ENCODE measurements at regions not wholly inside any gene's neighbourhood (a gene's known extent, or its start where the extent isn't known, plus 50 kb on each side); places are given as distances from the start of the nearest gene placed in this dataset.

DNA sequence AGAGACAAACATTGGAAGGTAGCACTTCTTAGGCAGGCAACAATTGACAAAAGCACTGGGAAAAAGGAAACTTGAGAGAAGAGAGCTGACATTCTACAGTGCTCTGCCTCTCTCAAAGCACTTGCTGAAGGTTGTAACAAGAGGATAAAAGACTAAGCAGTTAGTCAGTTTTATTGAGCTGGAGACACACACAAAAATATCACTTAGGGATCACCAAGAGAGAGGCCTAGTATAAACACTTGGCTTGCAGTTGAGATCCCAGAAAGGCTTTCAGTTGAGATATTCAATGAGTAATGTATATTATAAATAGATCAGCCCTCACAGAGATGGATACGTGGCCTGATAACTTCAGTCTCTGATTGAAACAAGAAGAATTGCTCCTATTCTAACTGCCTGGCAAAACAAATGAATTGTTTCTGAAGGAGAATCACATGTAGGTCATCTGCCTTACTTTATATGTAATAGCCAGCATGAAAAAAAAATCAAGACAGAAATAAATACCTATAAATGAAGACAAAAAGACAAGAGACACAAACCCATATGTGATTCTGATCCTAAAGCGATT is 747.2 kb upstream of the MAN1A1 start:
- Histone ChIP-seq H2AFZ (replicated peaks; ENCODE audit: low read length, poor library complexity) (no peak overlapping the region), H3K9me3 (ENCODE audit: control insufficient read depth, insufficient read depth, low read length) (0 out of 2 replicates have a peak, but pooled peaks cover 2% of the 10 kb centered on the region), H3K4me1 (ENCODE audit: control insufficient read depth, insufficient read depth, low read length) (no peaks in the 10 kb centered on the region), H4K5ac (ENCODE audit: low read depth, low read length) (no peak overlapping the region), H3K56ac (ENCODE audit: extremely low read depth, insufficient read depth, low read length) (no peak overlapping the region), H3K14ac (replicated peaks; ENCODE audit: low read depth, low read length) (no peak overlapping the region), H3K4me2 (ENCODE audit: low read depth, low read length) (no peak overlapping the region), H2BK120ac (ENCODE audit: low read depth, low read length) (no peak overlapping the region), H3K18ac (ENCODE audit: low read depth, low read length) (no peak overlapping the region), H4K91ac (ENCODE audit: insufficient read depth, low read depth, low read length) (no peak overlapping the region), H4K20me1 (ENCODE audit: insufficient read depth, low read length) (no peaks in the 10 kb centered on the region), H2AK9ac (replicated peaks; ENCODE audit: low read depth, low read length, poor library complexity) (no peak overlapping the region), H3K4ac (ENCODE audit: low read depth, low read length) (no peak overlapping the region), H3K23ac (ENCODE audit: low read depth, low read length) (no peak overlapping the region), H2BK5ac (ENCODE audit: low read depth, low read length, poor library complexity, severe bottlenecking) (no peak overlapping the region), H4K8ac (ENCODE audit: low read depth in 2 of 2, low read length in 2 of 2) (no peak overlapping the region), H2AK5ac (ENCODE audit: low read depth, low read length) (no peak overlapping the region), H3K4me3 (ENCODE audit: insufficient read depth, low read depth, low read length) (no peak overlapping the region), H2BK20ac (ENCODE audit: low read depth, low read length) (no peak overlapping the region), H3K27me3 (ENCODE audit: control insufficient read depth, insufficient read depth, low read length) (no peaks in the 10 kb centered on the region), H3K79me1 (ENCODE audit: low read depth in 1 of 2, low read length in 2 of 2) (no peaks in the 10 kb centered on the region), H3K27ac (ENCODE audit: insufficient read depth, low read length) (no peak overlapping the region), H3K9ac (ENCODE audit: low read depth, low read length) (no peak overlapping the region), H3K9me1 (ENCODE audit: insufficient read depth, low read length) (no peaks in the 10 kb centered on the region), H2BK15ac (ENCODE audit: low read depth, low read length) (no peak overlapping the region), H3K36me3 (ENCODE audit: control insufficient read depth, insufficient read depth, low read length) (no peaks in the 10 kb centered on the region)
- in situ Hi-C loops (cut with MboI; ENCODE audit: low sequenced_read_pairs), result no loop called here
- intact Hi-C loops (cut with micrococcal nuclease), result no loop called here
- no TSS peak for BruUV-seq (replicated peaks)
- WGBS, 2 experiments (ENCODE audit: extremely low coverage in 2 of 2, insufficient read length in 1 of 2), result no CpG with 5 or more reads among the region's 2 CpGs
- TF ChIP-seq MXI1 (IDR thresholded peaks at IDR 0.05; ENCODE audit: borderline replicate concordance, low read depth, low read length), result no peak
- TF ChIP-seq, protein P1, sequence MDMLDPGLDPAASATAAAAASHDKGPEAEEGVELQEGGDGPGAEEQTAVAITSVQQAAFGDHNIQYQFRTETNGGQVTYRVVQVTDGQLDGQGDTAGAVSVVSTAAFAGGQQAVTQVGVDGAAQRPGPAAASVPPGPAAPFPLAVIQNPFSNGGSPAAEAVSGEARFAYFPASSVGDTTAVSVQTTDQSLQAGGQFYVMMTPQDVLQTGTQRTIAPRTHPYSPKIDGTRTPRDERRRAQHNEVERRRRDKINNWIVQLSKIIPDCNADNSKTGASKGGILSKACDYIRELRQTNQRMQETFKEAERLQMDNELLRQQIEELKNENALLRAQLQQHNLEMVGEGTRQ (IDR thresholded peaks at IDR 0.05; ENCODE audit: low read depth, low read length), result no peak
- TF ChIP-seq ELK1 (IDR thresholded peaks at IDR 0.05; ENCODE audit: borderline replicate concordance, low read depth, low read length), result no peak
- TF ChIP-seq FOS (IDR thresholded peaks at IDR 0.05; ENCODE audit: low read depth, low read length), result no peak
- no peak for TF ChIP-seq MAFK (IDR thresholded peaks at IDR 0.05; ENCODE audit: low read depth, low read length)
- TF ChIP-seq RCOR1 (IDR thresholded peaks at IDR 0.05; ENCODE audit: insufficient replicate concordance, low read length), result no peak
- TF ChIP-seq CEBPB (IDR thresholded peaks at IDR 0.05; ENCODE audit: low read depth, low read length), result no peak
- TF ChIP-seq RAD21 (IDR thresholded peaks at IDR 0.05; ENCODE audit: low read length), result no peak
- TF ChIP-seq SMC3 (IDR thresholded peaks at IDR 0.05; ENCODE audit: low read depth, low read length), result no peak
- no peak for TF ChIP-seq CHD1 (IDR thresholded peaks at IDR 0.05; ENCODE audit: low read depth, low read length)
- no peak for TF ChIP-seq MAZ (IDR thresholded peaks at IDR 0.05; ENCODE audit: borderline replicate concordance, low read depth, low read length)
- no peak for TF ChIP-seq POLR2A (IDR thresholded peaks at IDR 0.05; ENCODE audit: low read depth, low read length)
- ChIA-PET POLR2A (ENCODE audit: unreplicated experiment) (no interaction called here), CTCF (no interaction called here)
- dilution Hi-C loops (cut with HindIII; ENCODE audit: low sequenced_read_pairs, unreplicated experiment), result no loop called here
- ATAC-seq (ENCODE audit: low read depth), result no peak
- no peak for DNase-seq

Measured in IMR-90 (cell line).